Right lobe of liver (tissue), 6 donors: ENCODE measurements at regions not wholly inside any gene's neighbourhood (a gene's known extent, or its start where the extent isn't known, plus 50 kb on each side); places are given as distances from the start of the nearest gene placed in this dataset.

Experiments
- ATAC-seq, 4 donors: fragments of 200-7000 bp; cut with Tn5 transposase; one replicate each; pipeline ENCODE4 v1.9.1; 2020; ENCODE audit warnings: mild to moderate bottlenecking in 4 of 4, moderate library complexity in 4 of 4
- DNase-seq, 3 donors: peaks; one replicate each; pipeline ENCODE4 v3.0.0-alpha.2; 2020
- H3K27ac ChIP-seq, 3 donors: fragments of 200-600 bp; one replicate each; pipeline ENCODE4 v1.8.0; 2022
- H3K27me3 ChIP-seq, 2 donors: fragments of 200-600 bp; one replicate each; pipeline ENCODE4 v1.8.0; 2022
- H3K36me3 ChIP-seq, 4 donors: fragments of 200-600 bp; sonication (generic) in 1 of 4; one replicate each; pipeline versions ENCODE4 v1.5.1 to v1.8.0; 2017 to 2022; ENCODE audit warnings: control low read depth in 1 of 4
- H3K4me1 ChIP-seq, 4 donors: fragments of 200-600 bp; sonication (generic) in 1 of 4; one replicate each; pipeline versions ENCODE4 v1.5.1 to v1.8.0; 2017 to 2022; ENCODE audit warnings: control low read depth in 1 of 4
- H3K4me3 ChIP-seq, 3 donors: fragments of 200-600 bp; one replicate each; pipeline ENCODE4 v1.8.0; 2022
- H3K9me3 ChIP-seq, 4 donors: fragments of 200-600 bp; sonication (generic) in 1 of 4; one replicate each; pipeline versions ENCODE4 v1.5.1 to v1.8.0; 2017 to 2022; ENCODE audit warnings: control low read depth in 1 of 4
- CTCF ChIP-seq, 4 donors: fragments of 200-600 bp in 3 of 4; fragments of 450-650 bp in 1 of 4; IDR thresholded peaks; one replicate each; pipeline versions ENCODE4 v1.5.1 to v1.8.0; 2016 to 2022; ENCODE audit warnings: antibody characterized with exemption in 4 of 4, mild to moderate bottlenecking in 2 of 4
- POLR2A ChIP-seq: fragments of 450-650 bp; IDR thresholded peaks from one replicate; pipeline ENCODE4 v1.6.1; 2017; ENCODE audit warnings: antibody characterized with exemption, mild to moderate bottlenecking
- WGBS: methylation state at CpG from one replicate; pipeline ENCODE4 v1.1.6; 2018; ENCODE audit warnings: low coverage, low lambda C conversion rate; ENCODE audit not compliant: insufficient coverage; ENCODE audit errors: missing lambda C conversion rate; 5-methylcytosine and 5-hydroxymethylcytosine counted together
- intact Hi-C, 2 donors: fragments of 100-400 bp; cut with DNase I; formaldehyde crosslinking; loops; one replicate each; pipeline versions ENCODE4 v1.11.2 to v1.14.1; 2022
- donor health status: DM: no; HTN: yes; CAD: no.
- donor health status: DM: no; HTN: no; CAD: no.
- donor health status: DM: no; HTN: no; CAD: no.
- donor health status: DM: no; HTN: yes; CAD: no.
- donor health status: DM: no; HTN: yes; CAD: no.

GRCh38 chr20:5374171-5374570 lies 57.4 kb upstream of the PROKR2 start:
- intact Hi-C loops: no loop called here
- Histone ChIP-seq H3K27me3 (no peaks in the 10 kb centered on the region), H3K36me3 (no peaks in the 10 kb centered on the region), H3K4me3 (no peak overlapping the region), H3K4me1 (no peaks in the 10 kb centered on the region), H3K9me3 (no peaks in the 10 kb centered on the region), H3K27ac (no peak overlapping the region)
- no peak for TF ChIP-seq CTCF (IDR thresholded peaks at IDR 0.05)
- no peak for TF ChIP-seq POLR2A
- DNase-seq (no peak), ATAC-seq (no peak)
- WGBS: 42% methylated on average over 5 of the region's 5 CpGs

GRCh38 chr20:5372371-5372770 lies 55.6 kb upstream of the PROKR2 start:
- Histone ChIP-seq H3K27ac (no peak overlapping the region), H3K36me3 (no peaks in the 10 kb centered on the region), H3K4me1 (no peaks in the 10 kb centered on the region), H3K27me3 (no peaks in the 10 kb centered on the region), H3K9me3 (no peaks in the 10 kb centered on the region), H3K4me3 (no peak overlapping the region)
- TF ChIP-seq POLR2A: no peak
- TF ChIP-seq CTCF (IDR thresholded peaks at IDR 0.05): no peak
- intact Hi-C loops: no loop called here
- 60% methylated on average over 3 of the region's 5 CpGs for WGBS
- DNase-seq: no peak
- no peak for ATAC-seq

GRCh38 chr20:5369629-5370028 lies 52.9 kb upstream of the PROKR2 start:
- H3K4me3 ChIP-seq: no peak overlapping the region
- no peak overlapping the region for H3K27ac ChIP-seq
- H3K27me3 ChIP-seq: no peaks in the 10 kb centered on the region
- H3K36me3 ChIP-seq: no peaks in the 10 kb centered on the region
- no peaks in the 10 kb centered on the region for H3K4me1 ChIP-seq
- intact Hi-C loops: no loop called here
- H3K9me3 ChIP-seq: no peaks in the 10 kb centered on the region
- 18% methylated on average over 2 of the region's 2 CpGs for WGBS
- DNase-seq (no peak), ATAC-seq (no peak)
- TF ChIP-seq POLR2A (no peak), CTCF (IDR thresholded peaks at IDR 0.05) (no peak)
